Type B pancreatic cell (in vitro differentiated cells): ENCODE measurements at regions not wholly inside any gene's neighbourhood (a gene's known extent, or its start where the extent isn't known, plus 50 kb on each side); places are given as distances from the start of the nearest gene placed in this dataset.

Source experiments
- DNase-seq: peaks from one replicate; pipeline ENCODE4 v3.0.0; 2021; ENCODE audit warnings: mixed read lengths; ENCODE audit not compliant: unreplicated experiment; ENCODE audit errors: extremely low spot score
- H3K27ac Mint-ChIP-seq: 2 replicates; pipeline ENCODE4 v1.8.0; 2021; ENCODE audit warnings: mild to moderate bottlenecking, mixed read lengths
- H3K27me3 Mint-ChIP-seq: 2 replicates; pipeline ENCODE4 v1.8.0; 2021; ENCODE audit warnings: mixed read lengths
- H3K36me3 Mint-ChIP-seq: 2 replicates; pipeline ENCODE4 v1.8.0; 2021; ENCODE audit warnings: mixed read lengths
- H3K4me1 Mint-ChIP-seq: one replicate; pipeline ENCODE4 v1.8.0; 2021; ENCODE audit warnings: mixed read lengths; ENCODE audit not compliant: unreplicated experiment
- H3K4me3 Mint-ChIP-seq: 2 replicates; pipeline ENCODE4 v1.8.0; 2021; ENCODE audit warnings: mild to moderate bottlenecking, mixed read lengths
- H3K9me3 Mint-ChIP-seq: 2 replicates; pipeline ENCODE4 v1.8.0; 2021; ENCODE audit warnings: mixed read lengths
- CTCF ChIP-seq: fragments of 200-600 bp; sonication (generic); conservative IDR thresholded peaks from 2 replicates; pipeline ENCODE4 v1.5.0; 2021; ENCODE audit warnings: antibody characterized with exemption, mild to moderate bottlenecking

GRCh38 chr11:45440111-45440510 is 154.0 kb upstream of the SYT13 start:
- Mint-ChIP-seq H3K9me3 (peaks cover 8% of the 10 kb centered on the region), H3K27ac (no peak overlapping the region), H3K36me3 (no peaks in the 10 kb centered on the region), H3K4me1 (peaks cover 5% of the 10 kb centered on the region), H3K4me3 (no peak overlapping the region), H3K27me3 (peaks cover 26% of the 10 kb centered on the region)
- TF ChIP-seq CTCF = no peak
- no peak for DNase-seq

- H3K4me3 Mint-ChIP-seq = no peak overlapping the region
- no peak for DNase-seq
Measured at GRCh38 chr11:45436966-45437365, 150.8 kb upstream of the SYT13 start.

GRCh38 chr11:45436118-45436517 is 150.0 kb upstream of the SYT13 start:
- no peak for TF ChIP-seq CTCF
- Mint-ChIP-seq H3K27me3 (peaks cover 27% of the 10 kb centered on the region), H3K36me3 (no peaks in the 10 kb centered on the region), H3K4me3 (no peak overlapping the region), H3K9me3 (peaks cover 8% of the 10 kb centered on the region), H3K4me1 (peaks cover 19% of the 10 kb centered on the region), H3K27ac (no peak overlapping the region)
- no peak for DNase-seq

More at GRCh38 chr11:45436966-45437365, 150.8 kb upstream of the SYT13 start:
- H3K4me1 Mint-ChIP-seq = peaks cover 10% of the 10 kb centered on the region
- TF ChIP-seq CTCF = no peak
- no peaks in the 10 kb centered on the region for H3K36me3 Mint-ChIP-seq
- peaks cover 8% of the 10 kb centered on the region for H3K9me3 Mint-ChIP-seq
- H3K27ac Mint-ChIP-seq = no peak overlapping the region
- H3K27me3 Mint-ChIP-seq = peaks cover 27% of the 10 kb centered on the region

- no peak for TF ChIP-seq CTCF
- no peak for DNase-seq
- H3K36me3 Mint-ChIP-seq = no peaks in the 10 kb centered on the region
- peaks cover 23% of the 10 kb centered on the region for H3K27me3 Mint-ChIP-seq
- no peak overlapping the region for H3K27ac Mint-ChIP-seq
- H3K4me1 Mint-ChIP-seq = peaks cover 18% of the 10 kb centered on the region
- no peak overlapping the region for H3K4me3 Mint-ChIP-seq
- H3K9me3 Mint-ChIP-seq = peaks cover 8% of the 10 kb centered on the region
Measured at GRCh38 chr11:45435706-45436105, 149.6 kb upstream of the SYT13 start.

- Mint-ChIP-seq H3K4me3 (no peak overlapping the region), H3K9me3 (no peaks in the 10 kb centered on the region), H3K27ac (no peak overlapping the region), H3K36me3 (no peaks in the 10 kb centered on the region), H3K27me3 (peaks cover 17% of the 10 kb centered on the region), H3K4me1 (peaks cover 31% of the 10 kb centered on the region)
- no peak for TF ChIP-seq CTCF
- DNase-seq = no peak
Measured at GRCh38 chr11:45432910-45433309, 146.8 kb upstream of the SYT13 start.

GRCh38 chr11:45432100-45432499 is 146.0 kb upstream of the SYT13 start:
- Mint-ChIP-seq H3K36me3 (no peaks in the 10 kb centered on the region), H3K4me3 (no peak overlapping the region), H3K9me3 (no peaks in the 10 kb centered on the region), H3K4me1 (peaks cover 31% of the 10 kb centered on the region), H3K27ac (no peak overlapping the region), H3K27me3 (peaks cover 17% of the 10 kb centered on the region)
- TF ChIP-seq CTCF = no peak
- no peak for DNase-seq
